Caco-2 (cell line): ENCODE measurements at regions not wholly inside any gene's neighbourhood (a gene's known extent, or its start where the extent isn't known, plus 50 kb on each side); places are given as distances from the start of the nearest gene placed in this dataset.
"Not testable (repeated sequence)": the region's sequence is repeated elsewhere in the genome, so short reads cannot be mapped to it uniquely, and the experiment has no call there.

ENCODE experiments used
- BruUV-seq: library from RNA; stranded (reverse); fragments of 400-500 nt; replicated peaks from 2 replicates; lab custom pipeline; 2021; lab: Mats Ljungman, UMichigan
- CTCF ChIA-PET: fragments of 300-600 bp; sonication (Branson Sonifier 250); formaldehyde crosslinking; loops from one replicate; lab custom pipeline; 2022; ENCODE audit warnings: antibody characterized with exemption; lab: Charles Lee
- POLR2A ChIA-PET: fragments of 300-600 bp; sonication (Branson Sonifier 250); formaldehyde crosslinking; loops from one replicate; lab custom pipeline; 2022; ENCODE audit warnings: antibody characterized with exemption; lab: Charles Lee
- DNase-seq, 2 experiments: peaks; one replicate each; pipeline versions ENCODE4 v3.0.0 to v3.0.0-alpha.2; 2020 to 2022
- H3K27me3 ChIP-seq: replicated peaks from 2 replicates; pipeline ENCODE4 v1.6.0; 2011; ENCODE audit warnings: low read length; ENCODE audit not compliant: control insufficient read depth, insufficient read depth
- H3K36me3 ChIP-seq: 2 replicates; pipeline ENCODE4 v1.5.1; 2011; ENCODE audit warnings: low read length; ENCODE audit not compliant: control insufficient read depth, insufficient read depth
- H3K4me1 ChIP-seq: fragments of 250-450 bp; sonication (Bioruptor Pico); 2 replicates; pipeline ENCODE4 v1.5.1; 2020; ENCODE audit warnings: mild to moderate bottlenecking
- H3K4me3 ChIP-seq: 2 replicates; pipeline ENCODE4 v1.5.1; 2011; ENCODE audit warnings: low read depth, mild to moderate bottlenecking, control low read depth, low read length
- H3K9me3 ChIP-seq: fragments of 250-450 bp; sonication (Bioruptor Pico); 2 replicates; pipeline ENCODE4 v1.5.1; 2020; ENCODE audit warnings: mild to moderate bottlenecking, moderate library complexity
- H3K27ac Mint-ChIP-seq: one replicate; pipeline ENCODE4 v1.8.0; 2022; ENCODE audit warnings: mixed read lengths; ENCODE audit not compliant: unreplicated experiment
- H3K27me3 Mint-ChIP-seq: one replicate; pipeline ENCODE4 v1.8.0; 2022; ENCODE audit warnings: mixed read lengths; ENCODE audit not compliant: insufficient read depth, unreplicated experiment
- H3K36me3 Mint-ChIP-seq: one replicate; pipeline ENCODE4 v1.8.0; 2022; ENCODE audit warnings: mild to moderate bottlenecking, mixed read lengths; ENCODE audit not compliant: insufficient read depth, unreplicated experiment
- H3K4me1 Mint-ChIP-seq: one replicate; pipeline ENCODE4 v1.8.0; 2022; ENCODE audit warnings: low read depth, mixed read lengths; ENCODE audit not compliant: unreplicated experiment
- H3K4me3 Mint-ChIP-seq: one replicate; pipeline ENCODE4 v1.8.0; 2022; ENCODE audit warnings: mild to moderate bottlenecking, moderate library complexity, mixed read lengths; ENCODE audit not compliant: unreplicated experiment
- H3K9me3 Mint-ChIP-seq: one replicate; pipeline ENCODE4 v1.8.0; 2022; ENCODE audit warnings: mixed read lengths; ENCODE audit not compliant: unreplicated experiment
- CTCF ChIP-seq, 2 experiments: fragments of 200-600 bp in 1 of 2; IDR thresholded peaks; 1 replicate in 1 of 2; 2 replicates in 1 of 2; pipeline versions ENCODE4 v1.5.1 to v1.8.0; 2011 to 2022; ENCODE audit warnings: antibody characterized with exemption in 1 of 2, control low read depth in 1 of 2, inconsistent platforms in 1 of 2, low read depth in 1 of 2, low read length in 1 of 2, mild to moderate bottlenecking in 1 of 2, moderate library complexity in 1 of 2; ENCODE audit not compliant: insufficient read depth in 1 of 2, severe bottlenecking in 1 of 2, unreplicated experiment in 1 of 2
- intact Hi-C: fragments of 100-400 bp; cut with micrococcal nuclease; formaldehyde crosslinking; loops from one replicate; pipeline ENCODE4 v1.10.0; 2022; ENCODE audit not compliant: unreplicated experiment

GRCh38 chr12:127981875-127982274, 285.1 kb upstream of the TMEM132C start:
- Mint-ChIP-seq H3K27me3 (no peaks in the 10 kb centered on the region), H3K36me3 (no peaks in the 10 kb centered on the region), H3K27ac (no peak overlapping the region), H3K4me3 (no peak overlapping the region), H3K9me3 (peaks cover 8% of the 10 kb centered on the region), H3K4me1 (no peaks in the 10 kb centered on the region)
- no peaks in the 10 kb centered on the region for H3K27me3 ChIP-seq
- ChIA-PET POLR2A (no interaction called here), CTCF (no interaction called here)
- no peak for TF ChIP-seq CTCF (IDR thresholded peaks at IDR 0.05; ENCODE audit: insufficient read depth in 1 of 2, low read depth in 1 of 2, low read length in 1 of 2, severe bottlenecking in 1 of 2, unreplicated experiment in 1 of 2)
- no peaks in the 10 kb centered on the region for H3K4me1 ChIP-seq
- intact Hi-C loops = loop anchor here (5.0 kb wide), 1 partner anchor 740 kb away; no protein-coding TSS in a partner anchor
- DNase-seq = no peak
- H3K9me3 ChIP-seq = no peaks in the 10 kb centered on the region
- H3K4me3 ChIP-seq = no peak overlapping the region
- BruUV-seq = no TSS peak
- H3K36me3 ChIP-seq = no peaks in the 10 kb centered on the region

- intact Hi-C loops = loop anchor here (5.0 kb wide), 1 partner anchor 739 kb away; no protein-coding TSS in a partner anchor
- H3K4me3 ChIP-seq, H3K36me3 ChIP-seq, H3K36me3 Mint-ChIP-seq, H3K4me3 Mint-ChIP-seq, H3K4me1 Mint-ChIP-seq, H3K9me3 Mint-ChIP-seq, H3K27ac Mint-ChIP-seq, H3K27me3 Mint-ChIP-seq, POLR2A ChIA-PET, H3K9me3 ChIP-seq, H3K27me3 ChIP-seq, DNase-seq, H3K4me1 ChIP-seq, CTCF ChIA-PET, BruUV-seq: not testable (repeated sequence)
Observed at GRCh38 chr12:127983213-127983791, 283.7 kb upstream of the TMEM132C start.

GRCh38 chr12:127984386-127985055, 282.4 kb upstream of the TMEM132C start:
- no peaks in the 10 kb centered on the region for H3K4me1 Mint-ChIP-seq
- ChIA-PET POLR2A (no interaction called here), CTCF (no interaction called here)
- H3K4me3 ChIP-seq = no peak overlapping the region
- no peaks in the 10 kb centered on the region for H3K27me3 ChIP-seq
- TF ChIP-seq CTCF (IDR thresholded peaks at IDR 0.05; ENCODE audit: insufficient read depth in 1 of 2, low read depth in 1 of 2, low read length in 1 of 2, severe bottlenecking in 1 of 2, unreplicated experiment in 1 of 2) = no peak
- H3K9me3 Mint-ChIP-seq = no peaks in the 10 kb centered on the region
- no peaks in the 10 kb centered on the region for H3K9me3 ChIP-seq
- H3K4me1 ChIP-seq = no peaks in the 10 kb centered on the region
- H3K27me3 Mint-ChIP-seq = no peaks in the 10 kb centered on the region
- no peaks in the 10 kb centered on the region for H3K36me3 Mint-ChIP-seq
- no peaks in the 10 kb centered on the region for H3K36me3 ChIP-seq
- DNase-seq = no peak
- no peak overlapping the region for H3K4me3 Mint-ChIP-seq
- intact Hi-C loops = loop anchor here (5.0 kb wide), 1 partner anchor 738 kb away; no protein-coding TSS in a partner anchor
- H3K27ac Mint-ChIP-seq = no peak overlapping the region
- BruUV-seq = no TSS peak
